ENCODE measurements at regions not wholly inside any gene's neighbourhood (a gene's known extent, or its start where the extent isn't known, plus 50 kb on each side); places are given as distances from the start of the nearest gene placed in this dataset.

- no peak for DNase-seq (ENCODE audit: low read depth)
Measured at GRCh38 chr1:101290922-101291561, 54.2 kb downstream of the S1PR1 start.

GRCh38 chr1:101291562-101292380 is 55.0 kb downstream of the S1PR1 start:
- DNase-seq (ENCODE audit: low read depth), result no peak

GRCh38 chr1:101293461-101294051 is 56.7 kb downstream of the S1PR1 start:
- DNase-seq (ENCODE audit: low read depth), result peak; percentile 30

- DNase-seq (ENCODE audit: low read depth), result no peak
Measured at GRCh38 chr1:101295209-101295608, 58.4 kb downstream of the S1PR1 start.

GRCh38 chr1:101298663-101299062 is 61.8 kb downstream of the S1PR1 start:
- no peak for DNase-seq (ENCODE audit: low read depth)

- DNase-seq (ENCODE audit: low read depth), result no peak
Measured at GRCh38 chr1:101299141-101299540, 62.3 kb downstream of the S1PR1 start.

- no peak for DNase-seq (ENCODE audit: low read depth)
Measured at GRCh38 chr1:101299710-101300109, 62.9 kb downstream of the S1PR1 start.

GRCh38 chr1:101300916-101301315 is 64.1 kb downstream of the S1PR1 start:
- DNase-seq (ENCODE audit: low read depth), result no peak

- DNase-seq (ENCODE audit: low read depth), result no peak
Measured at GRCh38 chr1:101301446-101302057, 64.7 kb downstream of the S1PR1 start.

GRCh38 chr1:101302831-101303511 is 66.2 kb downstream of the S1PR1 start:
- DNase-seq (ENCODE audit: low read depth), result no peak

GRCh38 chr1:101307985-101308689 is 71.3 kb downstream of the S1PR1 start:
- no peak for DNase-seq (ENCODE audit: low read depth)

- no peak for DNase-seq (ENCODE audit: low read depth)
Measured at GRCh38 chr1:101308935-101309333, 72.1 kb downstream of the S1PR1 start.

- DNase-seq (ENCODE audit: low read depth), result peak; percentile 59
Measured at GRCh38 chr1:101309334-101310311, 72.8 kb downstream of the S1PR1 start.

GRCh38 chr1:101310506-101310905 is 73.7 kb downstream of the S1PR1 start:
- no peak for DNase-seq (ENCODE audit: low read depth)

- DNase-seq (ENCODE audit: low read depth), result no peak
Measured at GRCh38 chr1:101311146-101311920, 74.5 kb downstream of the S1PR1 start.

GRCh38 chr1:101312147-101312546 is 75.3 kb downstream of the S1PR1 start:
- DNase-seq (ENCODE audit: low read depth), result no peak

GRCh38 chr1:101313356-101313755 is 76.5 kb downstream of the S1PR1 start:
- no peak for DNase-seq (ENCODE audit: low read depth)

GRCh38 chr1:101314244-101314643 is 77.4 kb downstream of the S1PR1 start:
- DNase-seq (ENCODE audit: low read depth), result no peak

- no peak for DNase-seq (ENCODE audit: low read depth)
Measured at GRCh38 chr1:101316256-101316655, 79.4 kb downstream of the S1PR1 start.

GRCh38 chr1:101316799-101317198 is 80.0 kb downstream of the S1PR1 start:
- no peak for DNase-seq (ENCODE audit: low read depth)
